Globus pallidus (tissue), 1 donor: ENCODE measurements at regions not wholly inside any gene's neighbourhood (a gene's known extent, or its start where the extent isn't known, plus 50 kb on each side); places are given as distances from the start of the nearest gene placed in this dataset.
A peak's percentile ranks its signal among the peaks of the same experiment; 100 is the strongest.
"Not testable (repeated sequence)": the region's sequence is repeated elsewhere in the genome, so short reads cannot be mapped to it uniquely, and the experiment has no call there.

Experiments
- DNase-seq: peaks from one replicate; pipeline ENCODE4 v3.0.0-alpha.2; 2015; ENCODE audit warnings: low spot score

DNA sequence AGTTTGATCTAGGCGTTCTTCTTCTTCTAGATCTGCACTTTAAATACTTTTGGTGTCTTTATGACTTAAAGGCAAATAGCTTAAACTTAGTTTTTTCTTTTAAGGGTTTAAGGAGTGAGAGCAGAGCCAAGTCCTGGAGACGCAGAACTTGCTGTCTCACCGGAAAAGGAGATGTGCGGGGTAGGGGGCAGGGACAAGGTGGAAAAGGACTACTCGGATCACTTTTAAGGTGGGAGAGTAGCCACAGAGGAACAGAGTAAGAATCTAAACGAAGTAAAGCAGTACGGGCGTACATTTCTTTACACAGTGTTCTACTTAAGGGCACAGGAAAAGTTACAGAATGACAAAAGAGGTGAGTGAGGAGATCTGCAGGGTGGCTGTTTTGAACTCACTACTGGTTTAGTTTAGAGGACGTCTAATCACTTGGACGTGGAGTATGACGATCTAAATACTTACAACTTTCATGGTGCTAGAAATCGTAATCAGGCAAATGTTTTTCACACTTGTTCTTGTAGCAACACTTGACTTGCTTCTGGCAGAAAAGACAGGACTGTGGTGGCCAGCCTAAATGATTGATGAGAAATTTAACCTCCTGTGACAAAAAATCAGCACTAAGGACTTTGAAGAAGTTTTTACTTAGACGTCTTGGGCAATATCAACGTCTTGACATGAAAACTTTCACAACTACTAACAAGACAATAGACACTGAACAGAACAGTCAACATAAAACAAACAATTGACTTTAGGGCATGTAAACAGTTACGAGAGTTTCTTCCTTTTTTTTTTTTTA lies 127.0 kb downstream of the ART5 start:
- DNase-seq, result not testable (repeated sequence)

DNA sequence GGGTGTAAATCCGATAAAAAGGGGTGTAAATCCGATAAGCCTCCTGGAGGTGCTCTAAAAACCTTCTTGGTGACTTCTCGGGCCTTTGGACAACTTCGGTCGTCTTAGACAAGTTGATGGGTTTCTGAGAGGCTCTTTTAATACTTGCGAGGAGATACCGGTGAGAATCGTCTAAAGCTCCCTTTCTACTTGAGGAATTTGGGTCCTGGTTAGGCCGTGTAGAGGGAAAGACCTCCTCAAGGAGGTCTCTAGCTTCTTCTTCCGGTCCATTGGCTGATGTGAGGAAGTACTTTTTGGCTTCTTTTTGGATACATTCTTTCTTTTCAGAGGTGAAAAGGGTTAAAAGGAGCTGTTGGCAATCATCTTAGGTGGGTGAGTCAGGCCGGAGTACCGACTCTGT lies 128.5 kb downstream of the ART5 start:
- not testable (repeated sequence) for DNase-seq

DNA sequence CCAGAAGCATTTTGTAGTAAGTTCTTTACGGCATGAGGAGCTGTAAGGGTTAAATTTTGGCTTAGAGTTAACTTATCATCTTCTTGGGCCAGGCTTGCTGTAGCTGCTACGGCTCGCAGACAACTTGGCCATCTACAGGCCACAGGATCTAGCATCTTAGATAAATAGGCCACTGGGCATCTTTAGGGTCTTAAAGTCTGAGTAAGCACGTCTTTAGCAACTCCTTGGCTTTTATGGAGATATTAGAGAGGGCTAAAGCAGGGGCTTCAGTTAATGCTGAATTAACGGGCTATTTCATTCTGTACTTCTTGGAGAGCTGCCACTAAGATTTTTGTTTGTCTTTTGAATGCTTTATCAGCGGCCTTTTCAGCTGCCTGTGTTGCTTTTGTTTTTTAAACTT lies 129.0 kb downstream of the ART5 start:
- not testable (repeated sequence) for DNase-seq

DNA sequence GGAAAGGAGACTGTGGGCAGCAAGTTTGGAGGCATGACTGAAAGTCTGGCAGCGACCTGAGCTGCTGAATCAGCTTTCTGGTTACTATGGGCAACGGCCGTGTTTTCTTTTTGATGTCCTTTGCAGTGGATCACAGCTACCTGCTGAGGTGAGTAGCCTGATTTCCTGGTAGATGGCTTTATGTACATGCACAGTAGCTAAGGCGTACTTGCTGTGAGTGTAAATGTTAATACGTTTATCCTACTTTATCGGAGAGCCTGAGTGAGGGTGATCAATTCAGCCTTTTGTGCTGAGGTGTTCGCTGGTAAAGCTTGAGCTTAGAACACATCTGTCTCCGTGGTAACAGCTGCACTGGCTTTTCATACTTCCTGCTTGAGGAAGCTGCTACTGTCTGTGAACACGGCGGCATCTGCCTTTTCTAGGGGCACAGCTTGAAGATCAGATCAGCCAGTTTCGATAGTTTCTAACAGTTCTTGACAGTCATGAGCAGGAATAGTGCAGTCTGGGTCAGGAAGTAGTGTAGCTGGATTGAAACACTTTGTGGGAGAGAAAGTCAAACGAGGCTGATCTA lies 129.6 kb downstream of the ART5 start:
- DNase-seq, result not testable (repeated sequence)

DNA sequence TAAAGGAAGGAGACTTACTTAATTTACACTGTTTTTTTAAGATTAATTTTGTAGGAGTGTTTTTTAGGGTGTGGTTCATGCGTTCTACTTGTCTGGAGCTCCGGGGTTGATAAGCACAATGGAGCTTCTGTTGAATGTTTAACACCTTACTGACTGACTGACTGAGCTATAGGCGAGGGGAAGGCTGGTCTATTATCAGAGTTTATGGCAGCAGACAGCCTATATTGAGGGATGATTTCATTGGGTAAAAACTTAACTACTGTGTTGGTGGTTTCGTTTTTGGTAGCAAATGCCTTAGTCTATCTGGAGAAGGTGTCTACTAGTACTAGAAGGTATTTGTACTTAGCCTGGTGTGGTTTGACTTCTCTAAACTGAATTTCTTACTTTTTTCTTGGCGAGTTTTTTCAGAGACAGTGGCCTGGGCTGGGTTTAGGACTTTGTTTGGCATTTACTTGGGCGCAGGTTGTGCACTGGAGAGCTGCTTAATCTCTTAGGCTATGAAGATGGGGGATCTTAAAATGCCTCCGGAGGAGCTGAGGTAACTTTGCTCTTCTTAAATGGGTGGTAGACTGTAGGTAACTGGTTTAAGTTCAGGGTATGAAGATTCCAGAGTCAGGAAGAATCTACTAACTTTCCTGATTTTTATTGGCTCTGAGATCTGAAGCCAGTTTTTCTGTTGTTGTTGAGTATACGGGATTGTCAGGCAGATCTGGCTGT lies 130.2 kb downstream of the ART5 start:
- not testable (repeated sequence) for DNase-seq

DNA sequence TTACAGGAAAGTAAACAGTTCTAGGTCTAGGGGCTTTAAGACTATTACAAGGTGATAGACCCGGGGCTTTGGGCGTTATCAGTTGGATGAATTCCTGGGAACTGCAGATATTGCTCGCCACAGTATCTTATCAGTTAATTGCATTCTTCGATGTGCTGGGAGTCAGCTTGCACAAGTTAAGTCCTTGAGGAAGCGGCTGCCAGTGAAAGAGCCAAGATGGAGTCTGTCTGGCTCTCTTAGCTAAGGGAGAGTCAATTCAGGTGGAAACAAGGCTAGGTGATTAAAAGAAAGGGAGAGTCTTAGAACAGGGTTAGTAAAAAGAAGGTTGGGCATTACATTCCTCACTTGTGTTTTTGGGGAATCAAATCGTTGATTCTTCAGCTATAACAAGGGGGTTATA lies 130.6 kb upstream of the ZNF195 start:
- DNase-seq, result not testable (repeated sequence)

DNA sequence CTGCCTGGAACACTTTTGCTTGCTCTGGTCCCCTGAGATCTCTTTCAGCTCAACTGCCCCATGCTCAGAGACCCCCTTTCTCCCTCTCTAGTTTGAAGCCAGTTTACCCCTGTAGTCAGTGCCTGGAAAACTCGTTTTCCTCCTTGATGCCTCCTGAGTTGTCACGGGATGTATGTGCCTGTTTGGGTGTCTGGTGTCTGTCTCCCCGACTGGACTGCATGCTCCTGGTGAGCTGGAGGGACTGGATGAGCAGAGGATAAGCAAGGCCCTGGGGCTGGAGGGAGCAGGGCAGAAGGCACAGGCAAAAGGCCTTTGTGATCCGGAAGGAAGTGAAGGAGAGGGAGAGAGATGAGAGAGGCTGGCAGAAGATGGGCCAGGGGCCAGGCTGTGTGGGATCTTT lies 120.3 kb upstream of the ZNF195 start:
- not testable (repeated sequence) for DNase-seq

DNA sequence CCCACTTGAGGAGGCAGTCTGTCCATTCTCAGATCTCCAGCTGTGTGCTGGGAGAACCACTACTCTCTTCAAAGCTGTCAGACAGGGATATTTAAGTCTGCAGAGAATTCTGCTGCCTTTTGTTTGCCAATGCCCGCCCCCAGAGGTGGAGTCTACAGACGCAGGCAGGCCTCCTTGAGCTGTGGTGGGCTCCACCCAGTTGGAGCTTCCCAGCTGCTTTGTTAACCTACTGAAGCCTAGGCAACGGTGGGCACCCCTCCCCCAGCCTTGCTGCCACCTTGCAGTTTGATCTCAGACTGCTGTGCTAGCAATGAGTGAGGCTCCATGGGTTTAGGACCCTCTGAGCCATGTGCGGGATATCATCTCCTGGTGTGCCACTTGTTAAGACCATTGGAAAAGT lies 119.4 kb upstream of the ZNF195 start:
- DNase-seq, result not testable (repeated sequence)

DNA sequence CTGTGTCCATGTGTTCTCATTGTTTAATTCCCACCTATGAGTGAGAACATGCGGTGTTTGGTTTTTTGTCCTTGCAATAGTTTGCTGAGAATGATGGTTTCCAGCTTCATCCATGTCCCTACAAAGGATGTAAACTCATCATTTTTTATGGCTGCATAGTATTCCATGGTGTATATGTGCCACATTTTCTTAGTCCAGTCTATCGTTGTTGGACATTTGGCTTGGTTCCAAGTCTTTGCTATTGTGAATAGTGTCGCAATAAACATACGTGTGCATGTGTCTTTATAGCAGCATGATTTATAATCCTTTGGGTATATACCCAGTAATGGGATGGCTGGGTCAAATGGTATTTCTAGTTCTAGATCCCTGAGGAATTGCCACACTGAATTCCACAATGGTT lies 114.2 kb upstream of the ZNF195 start:
- not testable (repeated sequence) for DNase-seq

DNA sequence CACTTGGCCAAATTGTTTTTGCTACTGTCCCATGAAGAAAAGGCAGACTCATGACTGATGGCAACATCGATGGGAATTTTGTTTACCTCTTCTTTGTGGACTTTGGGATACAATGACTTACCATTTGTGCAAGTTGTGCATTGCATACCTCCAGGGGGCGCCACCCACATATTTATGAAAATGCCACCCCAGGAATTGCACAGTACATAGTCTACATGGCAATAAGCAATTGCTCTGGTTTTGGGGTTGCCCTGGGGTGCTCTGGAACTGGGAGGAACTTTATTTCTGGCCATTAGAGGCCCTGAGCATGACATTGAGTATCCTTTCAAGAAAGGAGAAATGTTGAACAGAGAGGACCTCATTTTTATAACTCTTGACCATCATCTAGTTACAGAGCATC lies 109.1 kb upstream of the ZNF195 start:
- not testable (repeated sequence) for DNase-seq

DNA sequence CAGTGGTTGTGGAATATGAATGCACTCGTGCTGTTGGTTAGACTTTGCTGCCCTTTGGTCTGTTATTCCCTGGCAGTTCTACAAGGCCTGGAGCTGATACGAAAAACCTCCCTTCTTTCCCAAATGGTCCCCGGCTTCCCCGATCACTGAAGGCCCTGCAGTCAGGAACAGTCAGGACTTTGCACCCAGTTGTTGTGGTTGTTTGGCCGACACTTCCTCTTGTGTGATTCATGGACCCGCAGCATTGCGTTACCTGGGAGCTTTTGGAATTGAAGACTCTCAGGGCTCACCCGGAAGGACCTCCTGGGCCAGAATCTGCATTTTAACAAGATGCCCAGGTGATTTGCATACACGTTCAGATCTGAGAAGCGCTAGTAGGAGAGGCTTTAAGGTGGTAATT lies 106.8 kb upstream of the ZNF195 start:
- not testable (repeated sequence) for DNase-seq

DNA sequence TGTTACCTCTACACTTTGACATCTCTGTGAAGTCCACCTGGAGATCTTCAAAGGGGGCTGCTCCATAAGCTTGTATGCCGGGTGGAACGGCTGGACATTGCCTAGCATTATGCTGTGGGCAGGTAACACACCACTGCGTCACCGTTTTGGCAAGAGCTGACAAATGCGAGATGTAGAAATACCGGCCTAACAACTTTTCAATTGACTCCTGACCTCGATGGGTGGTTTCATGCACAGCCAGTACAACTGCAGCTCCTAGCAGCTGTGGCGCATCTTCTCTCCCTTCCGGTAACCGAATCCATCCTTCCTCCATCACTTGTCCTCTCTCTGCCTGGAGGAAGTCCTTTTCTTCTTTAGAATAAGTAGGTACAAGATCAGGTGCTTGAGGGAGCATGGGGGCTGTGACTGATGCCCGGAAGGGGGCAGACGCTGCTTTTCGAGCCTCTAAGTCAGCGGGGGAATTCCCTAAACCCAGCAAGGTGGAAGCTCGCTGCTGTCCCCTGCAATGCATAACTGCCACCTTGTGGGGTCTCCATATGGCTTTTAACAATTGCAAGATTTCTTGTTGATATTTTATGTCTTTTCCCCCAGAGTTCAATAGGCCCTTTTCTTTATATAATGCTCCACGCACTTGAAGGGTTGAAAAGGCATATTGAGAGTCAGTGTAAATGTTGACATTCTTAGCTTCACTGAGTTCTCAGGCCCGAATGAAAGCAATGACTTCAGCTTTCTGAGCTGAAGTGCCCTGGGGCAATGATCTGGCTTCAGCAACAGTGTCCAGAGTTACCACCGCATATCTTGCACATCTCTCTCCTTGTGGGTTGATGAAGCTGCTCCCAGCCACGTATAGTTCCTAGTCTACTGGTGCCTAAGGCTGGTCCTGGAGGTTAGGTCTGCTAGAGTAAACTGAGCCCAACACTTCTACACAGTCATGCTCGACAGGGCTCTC lies 98.3 kb upstream of the ZNF195 start:
- not testable (repeated sequence) for DNase-seq

DNA sequence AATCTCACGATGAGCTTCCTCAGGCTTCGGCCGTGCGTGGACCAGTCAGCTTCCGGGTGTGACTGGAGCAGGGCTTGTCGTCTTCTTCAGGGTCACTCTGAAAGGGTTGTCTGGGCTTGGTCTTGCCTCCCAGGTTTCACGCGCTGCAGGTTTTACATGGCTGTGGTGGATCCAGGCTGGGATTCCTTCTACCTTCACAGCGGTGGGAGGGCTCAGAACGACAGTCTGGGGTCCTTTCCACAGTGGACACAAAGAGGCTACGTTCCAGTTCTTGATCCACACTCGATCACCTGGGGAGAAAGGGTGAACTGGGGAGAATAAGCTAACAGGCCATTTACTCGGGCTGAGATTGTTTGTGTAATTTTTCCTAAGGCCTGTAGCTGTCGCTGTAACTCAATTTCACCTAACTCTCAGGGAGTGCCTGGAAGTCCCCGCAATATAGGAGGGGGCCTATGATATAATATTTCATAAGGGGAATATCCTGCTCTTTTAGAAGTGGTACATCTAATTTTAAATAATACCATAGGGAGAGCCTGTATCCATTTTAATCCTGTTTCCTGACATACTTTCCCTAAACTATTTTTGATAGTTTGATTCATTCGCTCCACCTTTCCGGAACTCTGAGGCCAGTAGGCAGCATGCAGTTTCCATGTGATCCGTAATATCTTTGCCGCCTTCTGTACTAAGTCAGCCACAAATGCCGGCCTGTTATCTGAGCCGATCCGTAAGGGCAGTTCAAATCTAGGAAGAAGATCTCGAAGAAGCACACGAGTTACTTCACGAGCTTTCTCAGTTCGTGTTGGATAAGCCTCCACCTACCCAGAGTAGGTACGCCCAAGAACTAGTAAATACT lies 97.4 kb upstream of the ZNF195 start:
- not testable (repeated sequence) for DNase-seq

DNA sequence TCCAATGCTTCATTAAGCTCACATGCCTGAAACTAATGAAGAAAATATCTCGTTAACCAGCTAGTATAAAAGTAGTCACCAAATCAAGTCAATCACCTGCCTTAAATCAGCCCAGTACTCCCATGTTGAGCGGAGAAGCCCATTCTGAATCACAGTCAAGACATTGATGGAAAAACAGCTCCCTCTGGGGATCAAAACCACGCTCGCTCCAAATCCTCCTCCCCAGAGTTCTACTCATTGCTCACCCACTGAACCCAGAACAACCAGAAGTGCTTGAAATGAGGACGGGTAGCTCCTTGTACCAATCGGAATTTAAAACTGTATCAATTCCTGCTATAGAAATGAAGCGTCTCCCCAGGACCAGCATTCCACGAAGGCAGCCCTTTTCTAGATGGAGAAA lies 90.0 kb upstream of the ZNF195 start:
- not testable (repeated sequence) for DNase-seq

DNA sequence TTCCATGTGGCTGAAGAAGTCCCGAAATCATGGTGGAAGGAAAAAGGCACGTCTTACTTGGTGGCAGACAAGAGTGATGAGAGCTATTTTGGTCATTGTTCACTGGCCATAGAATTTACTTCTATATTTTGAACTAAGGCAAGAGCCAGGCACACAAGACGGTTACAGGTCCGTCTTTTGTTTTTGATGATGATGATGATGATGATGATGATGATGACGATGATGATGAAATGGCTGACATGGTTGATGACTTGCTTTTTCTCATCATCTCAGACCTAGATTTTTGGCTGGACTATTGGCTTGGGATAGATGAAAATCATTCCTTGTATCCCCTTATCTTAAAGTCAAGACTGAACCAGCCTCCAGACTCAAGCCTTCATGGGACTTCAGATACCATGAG lies 88.7 kb upstream of the ZNF195 start:
- not testable (repeated sequence) for DNase-seq

DNA sequence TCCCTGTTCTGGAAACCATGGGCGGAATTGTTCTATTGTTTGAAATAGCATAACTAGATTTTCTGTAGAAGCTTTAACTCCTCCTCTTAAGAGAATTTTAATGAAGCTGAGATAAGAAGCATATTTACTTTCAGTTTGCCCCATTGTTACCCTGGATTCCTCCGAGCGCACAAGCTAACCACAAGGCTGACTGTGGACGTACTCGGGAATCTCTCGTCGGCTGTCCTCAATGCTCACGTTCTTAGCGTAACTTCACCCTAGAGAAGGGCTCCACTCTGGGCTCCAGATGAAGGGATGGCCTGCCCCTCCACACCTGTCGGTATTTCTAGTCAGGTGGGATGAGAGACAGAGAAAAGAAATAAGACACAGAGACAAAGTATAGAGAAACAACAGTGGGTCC lies 76.7 kb upstream of the ZNF195 start:
- DNase-seq, result not testable (repeated sequence)

DNA sequence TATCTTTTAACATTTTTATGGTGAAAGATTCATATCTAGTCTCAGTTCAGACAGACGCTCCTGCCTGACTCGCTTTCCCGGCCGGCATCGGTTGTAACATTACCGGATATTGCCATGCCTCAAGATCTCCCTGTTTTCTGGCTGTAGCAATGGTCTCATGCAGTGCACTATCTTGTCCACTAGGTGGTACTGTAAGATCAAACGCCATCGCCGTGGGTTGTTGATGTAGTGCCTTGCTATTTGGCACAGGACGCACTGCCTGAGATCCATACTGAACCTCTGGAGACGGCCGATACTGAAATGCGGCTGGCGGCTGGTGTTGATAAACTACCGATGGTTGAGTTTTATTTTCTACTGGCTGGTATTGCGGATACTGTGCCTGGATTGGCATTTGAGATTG lies 75.9 kb upstream of the ZNF195 start:
- DNase-seq, result peak; percentile 34

DNA sequence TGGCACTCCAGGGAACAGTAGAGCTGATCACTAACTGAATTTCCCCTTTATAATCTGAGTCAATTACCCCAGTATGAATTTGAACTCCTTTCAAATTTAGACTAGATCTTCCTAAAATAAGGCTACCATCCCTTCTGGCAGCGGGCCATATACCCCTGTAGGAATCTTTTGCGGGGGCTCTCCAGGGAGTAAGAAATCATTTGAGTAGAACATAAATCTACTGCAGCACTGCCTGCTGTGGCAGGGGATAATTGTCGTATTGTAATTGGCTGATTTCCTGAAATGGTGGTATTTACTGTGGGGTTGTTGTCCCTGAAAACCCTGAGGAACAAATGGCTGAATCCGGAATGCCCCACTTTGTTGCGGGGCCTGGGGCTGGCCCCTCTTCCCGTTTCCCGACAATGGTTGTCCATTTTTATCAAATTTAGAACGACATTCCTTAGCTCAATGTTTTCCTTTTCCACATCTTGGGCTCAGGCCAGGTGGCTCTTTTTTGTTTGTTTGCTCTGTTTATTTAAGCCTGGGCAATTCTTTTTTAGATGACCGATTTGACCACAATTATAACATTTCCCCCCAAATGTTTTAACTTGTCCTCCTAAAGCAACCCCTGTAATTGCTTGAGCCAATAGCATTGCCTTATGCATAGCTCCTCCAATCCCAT lies 74.8 kb upstream of the ZNF195 start:
- not testable (repeated sequence) for DNase-seq

DNA sequence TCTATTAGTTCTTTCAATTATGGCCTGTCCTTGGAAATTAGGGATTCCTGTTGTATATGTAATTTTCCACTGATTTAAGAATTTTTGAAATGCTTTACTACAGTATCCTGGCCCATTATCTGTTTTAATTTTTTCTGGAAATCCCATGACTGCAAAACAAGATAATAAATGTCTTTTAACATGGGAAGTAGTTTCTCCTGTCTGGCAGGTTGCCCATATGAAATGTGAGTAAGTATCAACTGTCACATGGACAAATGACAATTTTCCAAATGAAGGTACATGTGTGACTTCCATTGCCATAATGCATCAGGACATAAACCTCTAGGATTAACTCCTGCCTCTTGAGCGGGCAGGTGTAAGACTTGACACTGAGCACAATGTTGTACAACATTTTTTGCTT lies 71.9 kb upstream of the ZNF195 start:
- not testable (repeated sequence) for DNase-seq

DNA sequence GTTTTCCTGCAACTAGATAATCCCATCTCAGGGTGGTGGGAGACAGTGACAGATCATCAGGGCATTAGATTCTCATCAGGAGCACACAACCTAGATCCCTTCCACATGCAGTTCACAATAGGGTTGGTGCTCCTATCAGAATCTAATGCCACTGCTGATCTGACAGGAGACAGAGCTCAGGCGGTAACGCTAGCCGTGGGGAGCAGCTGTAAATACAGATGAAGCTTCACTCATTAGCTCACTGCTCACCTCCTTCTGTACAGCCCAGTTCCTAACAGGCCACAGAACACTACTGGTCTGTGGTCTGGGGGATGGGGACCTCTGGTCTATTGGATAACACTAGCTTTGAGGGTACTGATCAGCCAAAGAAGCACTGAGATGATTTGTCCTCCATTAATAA lies 66.6 kb upstream of the ZNF195 start:
- DNase-seq, result not testable (repeated sequence)
